Activated naive CD8-positive, alpha-beta T cell treated with anti-CD3 and anti-CD28 coated beads, Interleukin-2, amount 50 U/mL, for 24 hours (primary cell): ENCODE measurements at regions not wholly inside any gene's neighbourhood (a gene's known extent, or its start where the extent isn't known, plus 50 kb on each side); places are given as distances from the start of the nearest gene placed in this dataset.

Experiments used
- ATAC-seq: fragments of 150-1000 bp; cut with Tn5 transposase; one replicate; pipeline ENCODE4 v1.10.0; 2021
- DNase-seq: peaks from one replicate; pipeline ENCODE4 v3.0.0; 2021
- H3K27ac Mint-ChIP-seq: one replicate; pipeline ENCODE4 v1.8.0; 2021; ENCODE audit warnings: mild to moderate bottlenecking, mixed read lengths
- H3K27me3 Mint-ChIP-seq: one replicate; pipeline ENCODE4 v1.8.0; 2021; ENCODE audit warnings: mixed read lengths
- H3K36me3 Mint-ChIP-seq: one replicate; pipeline ENCODE4 v1.8.0; 2021; ENCODE audit warnings: low read depth, mixed read lengths
- H3K4me1 Mint-ChIP-seq: one replicate; pipeline ENCODE4 v1.8.0; 2021; ENCODE audit warnings: mixed read lengths
- H3K4me3 Mint-ChIP-seq: one replicate; pipeline ENCODE4 v1.8.0; 2021; ENCODE audit warnings: mild to moderate bottlenecking, moderate library complexity, mixed read lengths
- H3K9me3 Mint-ChIP-seq: one replicate; pipeline ENCODE4 v1.8.0; 2021; ENCODE audit warnings: mixed read lengths

- H3K4me1 Mint-ChIP-seq = peaks cover 12% of the 10 kb centered on the region
- H3K27me3 Mint-ChIP-seq = peaks cover 1% of the 10 kb centered on the region
- ATAC-seq (no peak), DNase-seq (no peak)
- no peak overlapping the region for H3K4me3 Mint-ChIP-seq
- no peaks in the 10 kb centered on the region for H3K36me3 Mint-ChIP-seq
- H3K9me3 Mint-ChIP-seq = no peaks in the 10 kb centered on the region
- H3K27ac Mint-ChIP-seq = no peak overlapping the region
These were observed 147.3 kb upstream of the PRPS1L1 start for GRCh38 chr7:18174996-18175395.

DNA sequence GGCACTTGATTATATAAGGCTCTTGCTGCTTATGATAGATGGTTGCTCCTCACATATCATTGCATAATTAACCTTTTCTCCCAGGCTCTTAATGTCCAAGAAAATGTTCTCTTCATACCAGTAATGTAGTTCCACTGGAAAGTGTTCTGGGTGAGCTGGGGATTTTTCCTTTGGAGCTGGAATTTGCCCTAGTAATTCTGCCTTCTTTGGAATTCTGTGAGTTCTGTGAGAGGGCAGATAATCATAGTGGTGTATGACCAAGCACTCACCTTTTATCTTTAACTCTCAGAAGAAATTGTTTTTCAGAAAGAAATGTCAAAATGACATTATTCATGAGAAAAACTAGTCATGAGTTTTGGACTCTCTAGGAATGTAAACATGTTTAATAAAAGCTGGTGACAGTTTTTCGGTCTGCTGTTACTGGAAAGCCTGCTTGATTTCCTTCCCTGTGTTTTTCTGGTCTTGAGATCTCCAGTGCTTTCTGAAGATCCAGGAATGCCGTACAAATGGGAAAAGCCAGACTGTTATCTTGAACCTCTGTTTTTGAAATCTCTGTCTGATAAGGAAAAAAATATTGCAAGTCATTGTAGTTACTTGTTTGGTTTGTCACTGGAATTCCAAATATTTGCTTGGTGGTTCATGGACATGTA is 148.3 kb upstream of the PRPS1L1 start:
- Mint-ChIP-seq H3K9me3 (no peaks in the 10 kb centered on the region), H3K4me3 (no peak overlapping the region), H3K36me3 (no peaks in the 10 kb centered on the region), H3K27ac (no peak overlapping the region), H3K4me1 (peaks cover 12% of the 10 kb centered on the region), H3K27me3 (peaks cover 1% of the 10 kb centered on the region)
- DNase-seq = no peak
- no peak for ATAC-seq

- H3K4me1 Mint-ChIP-seq = peaks cover 12% of the 10 kb centered on the region
- H3K4me3 Mint-ChIP-seq = no peak overlapping the region
- no peak overlapping the region for H3K27ac Mint-ChIP-seq
- no peaks in the 10 kb centered on the region for H3K36me3 Mint-ChIP-seq
- peaks cover 3% of the 10 kb centered on the region for H3K27me3 Mint-ChIP-seq
- ATAC-seq (no peak), DNase-seq (no peak)
- H3K9me3 Mint-ChIP-seq = no peaks in the 10 kb centered on the region
These were observed 149.6 kb upstream of the PRPS1L1 start for GRCh38 chr7:18177129-18177814.

DNA sequence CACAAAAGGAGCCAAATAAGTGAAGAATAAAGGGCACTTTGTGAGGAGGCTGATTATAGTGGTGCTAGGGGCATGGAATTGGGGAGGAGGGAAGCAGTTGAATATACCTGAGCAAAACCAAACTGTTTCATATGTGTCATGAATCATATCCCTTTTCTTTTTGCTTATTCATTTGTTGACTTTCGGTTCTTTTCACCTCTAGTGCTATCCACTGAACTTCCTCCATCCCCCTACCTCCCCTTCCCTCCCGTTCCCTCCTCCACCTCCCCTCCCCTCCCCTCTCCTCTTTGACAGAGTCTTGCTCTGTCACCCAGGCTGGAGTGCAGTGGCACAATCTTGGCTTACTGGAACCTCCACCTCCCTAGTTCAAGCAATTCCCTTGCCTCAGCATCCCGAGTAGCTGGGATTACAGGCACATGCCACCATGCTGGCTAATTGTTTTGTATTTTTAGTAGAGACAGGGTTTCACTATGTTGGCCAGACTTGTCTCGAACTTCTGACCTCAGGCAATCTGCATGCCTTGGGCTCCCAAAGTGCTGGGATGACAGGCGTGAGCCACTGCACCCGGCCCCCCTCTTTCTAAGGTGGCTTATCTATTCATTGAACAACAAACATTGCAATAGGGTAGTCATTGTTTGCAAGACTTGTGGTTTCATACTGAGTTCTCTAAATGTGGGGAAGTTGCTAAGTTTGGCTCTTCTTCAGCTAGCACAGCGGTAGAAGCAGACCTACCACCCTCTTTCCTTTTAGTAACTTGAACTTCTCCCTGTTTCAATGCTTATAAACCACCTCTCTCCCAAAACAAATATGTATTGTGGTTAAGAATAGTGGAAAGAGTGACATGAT is 150.4 kb upstream of the PRPS1L1 start:
- Mint-ChIP-seq H3K9me3 (no peaks in the 10 kb centered on the region), H3K4me3 (no peak overlapping the region), H3K36me3 (no peaks in the 10 kb centered on the region), H3K27me3 (peaks cover 3% of the 10 kb centered on the region), H3K27ac (no peak overlapping the region), H3K4me1 (peaks cover 12% of the 10 kb centered on the region)
- DNase-seq (no peak), ATAC-seq (peak; percentile 61)

- no peak for ATAC-seq
These were observed 151.4 kb upstream of the PRPS1L1 start for GRCh38 chr7:18179093-18179492.

GRCh38 chr7:18180685-18181084 is 153.0 kb upstream of the PRPS1L1 start:
- peaks cover 3% of the 10 kb centered on the region for H3K27me3 Mint-ChIP-seq
- DNase-seq = no peak
- ATAC-seq = no peak
- peaks cover 12% of the 10 kb centered on the region for H3K4me1 Mint-ChIP-seq
- no peaks in the 10 kb centered on the region for H3K36me3 Mint-ChIP-seq
- H3K9me3 Mint-ChIP-seq = no peaks in the 10 kb centered on the region
- H3K4me3 Mint-ChIP-seq = no peak overlapping the region
- H3K27ac Mint-ChIP-seq = no peak overlapping the region

More at GRCh38 chr7:18179093-18179492, 151.4 kb upstream of the PRPS1L1 start:
- no peak overlapping the region for H3K27ac Mint-ChIP-seq
- DNase-seq = no peak
- H3K4me1 Mint-ChIP-seq = peaks cover 12% of the 10 kb centered on the region
- no peaks in the 10 kb centered on the region for H3K36me3 Mint-ChIP-seq
- no peaks in the 10 kb centered on the region for H3K9me3 Mint-ChIP-seq
- no peak overlapping the region for H3K4me3 Mint-ChIP-seq
- H3K27me3 Mint-ChIP-seq = peaks cover 3% of the 10 kb centered on the region

DNA sequence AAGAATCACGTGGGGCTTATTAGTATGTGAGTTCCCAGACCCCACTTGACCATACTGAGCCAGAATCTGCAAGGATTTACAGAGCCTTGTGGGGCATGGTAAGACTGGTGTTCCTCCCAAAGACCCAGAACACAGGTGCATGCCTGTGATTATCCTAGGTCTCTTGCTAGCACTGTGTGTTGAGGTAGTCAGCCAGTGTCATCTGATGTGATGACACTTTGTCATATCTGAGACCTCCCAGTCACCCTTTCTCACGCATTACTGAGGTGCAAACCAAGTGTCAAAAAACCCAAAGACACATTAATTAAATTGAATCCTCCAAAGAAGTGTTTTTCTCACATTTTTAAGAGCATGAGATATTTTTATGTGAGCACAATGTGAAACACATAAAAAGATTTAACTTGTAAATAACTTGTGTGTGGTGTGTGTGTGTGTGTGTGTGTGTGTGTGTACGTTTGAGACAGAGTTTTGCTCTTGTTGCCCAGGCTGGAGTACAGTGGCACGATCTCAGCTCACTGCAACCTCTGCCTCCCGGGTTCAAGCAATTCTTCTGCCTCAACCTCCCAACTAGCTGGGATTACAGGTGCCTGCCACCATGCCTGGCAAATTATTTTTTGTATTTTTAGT is 162.0 kb upstream of the PRPS1L1 start:
- ATAC-seq = no peak
- Mint-ChIP-seq H3K9me3 (peaks cover 4% of the 10 kb centered on the region), H3K27me3 (peaks cover 2% of the 10 kb centered on the region), H3K4me3 (no peak overlapping the region), H3K4me1 (no peaks in the 10 kb centered on the region), H3K36me3 (no peaks in the 10 kb centered on the region), H3K27ac (no peak overlapping the region)
- DNase-seq = no peak

DNA sequence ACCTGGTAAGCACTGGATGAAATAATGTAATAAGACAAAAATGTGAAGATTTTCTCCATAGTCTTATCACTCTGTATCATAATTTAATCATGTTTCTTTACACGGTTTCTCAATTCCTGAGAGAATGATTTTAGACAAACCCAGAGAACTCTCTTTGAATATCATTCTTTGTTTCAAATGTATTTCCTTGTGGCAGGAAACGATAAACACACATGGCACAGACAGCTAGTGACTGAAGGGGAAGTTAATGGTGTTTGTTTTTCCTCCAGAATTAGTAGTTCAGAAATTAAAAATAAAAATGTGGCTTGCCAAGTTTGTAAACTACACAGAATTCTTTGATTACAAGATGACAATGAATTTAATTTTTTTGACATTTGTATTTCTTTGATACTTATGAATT is 163.7 kb upstream of the PRPS1L1 start:
- DNase-seq (no peak), ATAC-seq (no peak)
- peaks cover 4% of the 10 kb centered on the region for H3K9me3 Mint-ChIP-seq
- H3K36me3 Mint-ChIP-seq = no peaks in the 10 kb centered on the region
- H3K4me3 Mint-ChIP-seq = no peak overlapping the region
- H3K27me3 Mint-ChIP-seq = peaks cover 2% of the 10 kb centered on the region
- H3K27ac Mint-ChIP-seq = no peak overlapping the region
- H3K4me1 Mint-ChIP-seq = no peaks in the 10 kb centered on the region

DNA sequence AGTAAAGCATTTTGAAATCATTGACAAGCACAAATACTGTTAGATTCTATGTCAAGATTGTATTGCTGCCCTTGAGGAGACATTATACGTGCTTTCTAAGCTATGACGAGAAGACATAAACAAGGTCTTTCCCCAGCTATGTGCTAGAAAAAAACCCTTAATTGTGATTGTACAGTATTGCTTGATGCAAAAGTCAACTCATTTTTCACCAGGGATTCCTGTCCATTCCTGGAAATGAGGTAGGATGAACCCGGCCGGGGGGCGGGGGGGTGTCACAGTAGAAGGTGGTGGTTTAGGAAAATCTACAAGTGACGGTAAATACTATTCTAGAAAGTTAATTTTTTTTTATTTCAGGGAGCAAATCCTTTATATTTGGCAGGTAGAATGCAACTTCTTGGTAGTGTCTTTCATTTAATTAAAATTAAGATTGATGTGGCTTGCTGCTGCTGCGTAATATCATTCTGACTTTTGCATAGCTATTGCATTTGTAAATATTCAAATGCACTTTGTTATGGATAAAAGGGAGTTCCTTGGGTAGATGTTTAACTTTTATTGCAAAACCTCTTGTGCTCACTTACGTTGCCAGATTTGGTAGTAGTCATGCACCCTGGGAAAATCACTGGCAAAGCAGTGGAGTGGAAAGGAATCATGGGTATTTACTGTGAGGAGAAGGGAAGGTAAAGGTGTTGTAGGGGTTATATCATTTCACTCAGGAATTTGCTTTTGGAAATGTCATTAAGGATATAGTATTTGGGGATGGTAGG is 164.4 kb upstream of the PRPS1L1 start:
- Mint-ChIP-seq H3K9me3 (peaks cover 4% of the 10 kb centered on the region), H3K4me1 (no peaks in the 10 kb centered on the region), H3K36me3 (no peaks in the 10 kb centered on the region), H3K27ac (no peak overlapping the region), H3K27me3 (peaks cover 2% of the 10 kb centered on the region), H3K4me3 (no peak overlapping the region)
- ATAC-seq (no peak), DNase-seq (no peak)

DNA sequence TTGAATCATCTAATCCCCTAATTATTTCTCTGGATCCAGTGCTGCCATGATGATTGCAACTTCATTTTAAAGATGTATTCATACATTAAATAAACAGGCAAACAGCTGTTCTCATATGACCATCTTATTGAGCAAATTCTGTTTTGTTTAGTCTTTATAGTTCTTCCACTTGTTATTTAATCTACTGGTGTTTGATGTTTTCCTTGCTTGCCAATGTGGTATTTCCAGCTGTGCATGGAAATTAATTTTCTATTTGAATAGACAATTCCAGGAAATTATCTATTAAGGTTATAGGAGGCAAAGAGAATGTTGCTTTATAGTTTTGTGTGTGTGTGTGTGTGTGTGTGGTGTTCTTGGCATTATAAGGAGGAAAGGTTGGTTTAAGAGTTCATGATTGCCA is 167.0 kb upstream of the PRPS1L1 start:
- DNase-seq (no peak), ATAC-seq (no peak)
- Mint-ChIP-seq H3K9me3 (no peaks in the 10 kb centered on the region), H3K27ac (no peak overlapping the region), H3K36me3 (no peaks in the 10 kb centered on the region), H3K4me1 (no peaks in the 10 kb centered on the region), H3K27me3 (no peaks in the 10 kb centered on the region), H3K4me3 (no peak overlapping the region)

DNA sequence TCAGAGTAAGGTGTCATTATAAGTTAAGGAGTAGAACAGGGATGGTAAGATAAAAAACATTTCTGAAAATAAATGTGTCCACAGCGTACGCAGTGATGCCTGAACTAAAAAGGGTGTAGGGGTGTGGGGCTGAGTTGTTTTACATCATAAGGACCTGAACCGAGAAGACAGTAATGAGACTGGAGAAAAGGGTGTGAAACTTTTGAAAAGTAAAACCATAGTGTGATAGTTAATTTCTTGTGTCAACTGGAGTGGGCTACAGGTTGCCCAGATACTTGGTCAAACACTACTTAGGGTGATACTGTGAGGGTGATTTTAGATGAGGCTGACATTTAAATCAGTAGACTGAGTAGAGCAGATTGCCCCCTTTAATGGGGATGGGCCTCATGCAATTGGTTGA is 169.0 kb upstream of the PRPS1L1 start:
- ATAC-seq (no peak), DNase-seq (no peak)
- no peaks in the 10 kb centered on the region for H3K9me3 Mint-ChIP-seq
- no peaks in the 10 kb centered on the region for H3K36me3 Mint-ChIP-seq
- H3K27me3 Mint-ChIP-seq = no peaks in the 10 kb centered on the region
- H3K4me1 Mint-ChIP-seq = no peaks in the 10 kb centered on the region
- no peak overlapping the region for H3K4me3 Mint-ChIP-seq
- no peak overlapping the region for H3K27ac Mint-ChIP-seq

GRCh38 chr7:18198868-18199267 is 171.2 kb upstream of the PRPS1L1 start:
- Mint-ChIP-seq H3K9me3 (no peaks in the 10 kb centered on the region), H3K27me3 (no peaks in the 10 kb centered on the region), H3K4me1 (peaks cover 8% of the 10 kb centered on the region), H3K36me3 (no peaks in the 10 kb centered on the region), H3K27ac (no peak overlapping the region), H3K4me3 (no peak overlapping the region)
- DNase-seq (no peak), ATAC-seq (no peak)

DNA sequence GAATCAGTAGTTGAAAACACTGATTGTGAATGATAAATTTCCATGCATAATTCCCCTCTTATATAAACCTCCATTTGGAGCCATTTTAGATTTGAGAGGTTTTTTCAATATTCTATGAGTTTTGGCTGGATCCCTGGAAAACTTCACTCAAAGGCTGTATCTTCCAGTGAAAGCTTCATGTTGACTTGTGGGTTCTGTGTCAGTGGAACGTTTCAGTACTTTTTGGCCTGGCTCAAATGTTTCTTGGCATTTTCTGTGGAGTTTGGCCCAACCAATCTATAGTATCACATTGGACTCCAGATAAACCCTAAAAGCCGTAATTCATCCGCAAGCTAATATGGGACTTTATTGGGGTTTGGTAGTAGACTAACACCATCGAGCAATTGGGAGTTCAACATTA is 172.6 kb upstream of the PRPS1L1 start:
- no peak for ATAC-seq
- no peak overlapping the region for H3K4me3 Mint-ChIP-seq

GRCh38 chr7:18200855-18201254 is 173.2 kb upstream of the PRPS1L1 start:
- Mint-ChIP-seq H3K36me3 (no peaks in the 10 kb centered on the region), H3K4me3 (no peak overlapping the region), H3K27me3 (no peaks in the 10 kb centered on the region), H3K9me3 (no peaks in the 10 kb centered on the region), H3K4me1 (peaks cover 8% of the 10 kb centered on the region), H3K27ac (no peak overlapping the region)
- ATAC-seq (no peak), DNase-seq (no peak)

More for the DNA sequence above, 172.6 kb upstream of the PRPS1L1 start:
- H3K9me3 Mint-ChIP-seq = no peaks in the 10 kb centered on the region
- H3K27me3 Mint-ChIP-seq = no peaks in the 10 kb centered on the region
- no peak overlapping the region for H3K27ac Mint-ChIP-seq
- no peak for DNase-seq
- H3K4me1 Mint-ChIP-seq = peaks cover 8% of the 10 kb centered on the region
- H3K36me3 Mint-ChIP-seq = no peaks in the 10 kb centered on the region
